Neural crest cell (in vitro differentiated cells): ENCODE measurements at regions not wholly inside any gene's neighbourhood (a gene's known extent, or its start where the extent isn't known, plus 50 kb on each side); places are given as distances from the start of the nearest gene placed in this dataset.

Experiments
- DNase-seq: peaks from one replicate; pipeline ENCODE4 v3.0.0; 2021; ENCODE audit warnings: low read depth, mixed read lengths, low spot score
- H3K27ac Mint-ChIP-seq: one replicate; pipeline ENCODE4 v1.8.0; 2021; ENCODE audit warnings: mild to moderate bottlenecking, mixed read lengths; ENCODE audit not compliant: unreplicated experiment
- H3K27me3 Mint-ChIP-seq: 2 replicates; pipeline ENCODE4 v1.8.0; 2021; ENCODE audit warnings: low read depth, mild to moderate bottlenecking, mixed read lengths
- H3K36me3 Mint-ChIP-seq: 2 replicates; pipeline ENCODE4 v1.8.0; 2021; ENCODE audit warnings: low read depth, mild to moderate bottlenecking, mixed read lengths
- H3K4me1 Mint-ChIP-seq: 2 replicates; pipeline ENCODE4 v1.8.0; 2021; ENCODE audit warnings: mixed read lengths
- H3K4me3 Mint-ChIP-seq: one replicate; pipeline ENCODE4 v1.8.0; 2021; ENCODE audit warnings: mild to moderate bottlenecking, mixed read lengths
- H3K9me3 Mint-ChIP-seq: 2 replicates; pipeline ENCODE4 v1.8.0; 2021; ENCODE audit warnings: mixed read lengths
- TF ChIP-seq, protein P1 (sequence below): fragments of 200-600 bp; sonication (generic); conservative IDR thresholded peaks from 2 replicates; pipeline ENCODE4 v1.5.0; 2021; ENCODE audit warnings: antibody characterized with exemption, mild to moderate bottlenecking

DNA sequence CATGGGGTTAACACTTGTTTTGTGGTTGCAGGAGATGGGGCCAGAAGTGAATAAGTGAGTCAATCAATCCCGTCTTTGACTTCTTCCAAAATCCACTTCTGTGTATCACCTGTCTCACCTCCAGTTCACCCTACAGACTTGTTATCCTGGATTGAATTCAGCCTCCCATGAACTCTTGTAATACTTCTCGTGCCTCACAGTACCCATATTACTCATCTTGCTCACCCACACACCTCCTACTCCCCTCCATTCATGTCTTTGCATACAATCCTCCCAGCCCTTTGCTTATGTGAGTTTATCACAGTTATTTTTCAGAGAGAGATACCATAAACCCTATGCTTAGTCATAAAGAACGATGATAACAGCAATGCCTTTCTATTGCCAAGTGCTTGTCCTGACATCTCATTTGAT, 52.9 kb upstream of the PAPPA start:
- Mint-ChIP-seq H3K4me1 (peaks cover 5% of the 10 kb centered on the region), H3K27me3 (no peaks in the 10 kb centered on the region), H3K27ac (no peak overlapping the region), H3K4me3 (no peak overlapping the region), H3K36me3 (no peaks in the 10 kb centered on the region), H3K9me3 (peaks cover 10% of the 10 kb centered on the region)
- TF ChIP-seq, protein P1, sequence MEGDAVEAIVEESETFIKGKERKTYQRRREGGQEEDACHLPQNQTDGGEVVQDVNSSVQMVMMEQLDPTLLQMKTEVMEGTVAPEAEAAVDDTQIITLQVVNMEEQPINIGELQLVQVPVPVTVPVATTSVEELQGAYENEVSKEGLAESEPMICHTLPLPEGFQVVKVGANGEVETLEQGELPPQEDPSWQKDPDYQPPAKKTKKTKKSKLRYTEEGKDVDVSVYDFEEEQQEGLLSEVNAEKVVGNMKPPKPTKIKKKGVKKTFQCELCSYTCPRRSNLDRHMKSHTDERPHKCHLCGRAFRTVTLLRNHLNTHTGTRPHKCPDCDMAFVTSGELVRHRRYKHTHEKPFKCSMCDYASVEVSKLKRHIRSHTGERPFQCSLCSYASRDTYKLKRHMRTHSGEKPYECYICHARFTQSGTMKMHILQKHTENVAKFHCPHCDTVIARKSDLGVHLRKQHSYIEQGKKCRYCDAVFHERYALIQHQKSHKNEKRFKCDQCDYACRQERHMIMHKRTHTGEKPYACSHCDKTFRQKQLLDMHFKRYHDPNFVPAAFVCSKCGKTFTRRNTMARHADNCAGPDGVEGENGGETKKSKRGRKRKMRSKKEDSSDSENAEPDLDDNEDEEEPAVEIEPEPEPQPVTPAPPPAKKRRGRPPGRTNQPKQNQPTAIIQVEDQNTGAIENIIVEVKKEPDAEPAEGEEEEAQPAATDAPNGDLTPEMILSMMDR: no peak
- DNase-seq: no peak

DNA sequence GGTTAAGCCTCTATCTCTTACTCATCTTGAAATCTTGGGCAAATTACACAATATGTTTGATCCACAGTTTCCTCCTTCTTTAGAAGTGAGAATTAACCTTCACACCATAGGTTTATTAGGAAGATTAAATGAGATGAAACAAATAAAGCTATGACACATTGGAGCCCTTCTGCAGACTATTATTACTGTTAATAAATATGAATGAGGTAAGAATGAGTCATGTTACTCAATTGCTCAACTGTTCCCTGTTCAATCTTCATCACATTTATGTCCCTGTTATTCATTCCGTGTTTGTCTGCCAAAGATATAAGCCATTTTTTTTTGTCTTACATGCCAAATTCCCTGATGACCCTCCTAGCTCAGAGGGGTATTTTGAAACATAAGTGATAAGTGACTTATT, 52.1 kb upstream of the PAPPA start:
- H3K4me3 Mint-ChIP-seq: no peak overlapping the region
- peaks cover 10% of the 10 kb centered on the region for H3K9me3 Mint-ChIP-seq
- peaks cover 5% of the 10 kb centered on the region for H3K4me1 Mint-ChIP-seq
- H3K36me3 Mint-ChIP-seq: no peaks in the 10 kb centered on the region
- H3K27ac Mint-ChIP-seq: no peak overlapping the region
- TF ChIP-seq, protein P1: no peak
- no peak for DNase-seq
- no peaks in the 10 kb centered on the region for H3K27me3 Mint-ChIP-seq

GRCh38 chr9:116102596-116102995, 51.0 kb upstream of the PAPPA start:
- Mint-ChIP-seq H3K27me3 (no peaks in the 10 kb centered on the region), H3K4me1 (peaks cover 5% of the 10 kb centered on the region), H3K36me3 (no peaks in the 10 kb centered on the region), H3K4me3 (no peak overlapping the region), H3K9me3 (peaks cover 10% of the 10 kb centered on the region), H3K27ac (no peak overlapping the region)
- DNase-seq: no peak
- TF ChIP-seq, protein P1: no peak
